WTC11 (cell line): ENCODE measurements at regions not wholly inside any gene's neighbourhood (a gene's known extent, or its start where the extent isn't known, plus 50 kb on each side); places are given as distances from the start of the nearest gene placed in this dataset.

Experiments used
- ATAC-seq: fragments of 200-7000 bp; cut with Tn5 transposase; 2 replicates; pipeline ENCODE4 v1.10.0; 2021; ENCODE audit warnings: mild to moderate bottlenecking, moderate library complexity
- CTCF ChIA-PET: fragments of 300-600 bp; sonication (Branson Sonifier 250); formaldehyde crosslinking; loops from one replicate; lab custom pipeline; 2021; ENCODE audit warnings: antibody characterized with exemption; lab: Charles Lee
- POLR2A ChIA-PET: fragments of 350-600 bp; sonication (Branson Sonifier 250); formaldehyde crosslinking; loops from one replicate; lab custom pipeline; 2021; ENCODE audit warnings: antibody characterized with exemption; lab: Charles Lee
- DNase-seq: peaks from one replicate; pipeline ENCODE4 v3.0.0; 2021; ENCODE audit warnings: low spot score
- H3K27ac Mint-ChIP-seq: 2 replicates; pipeline ENCODE4 v1.8.0; 2021; ENCODE audit warnings: mixed read lengths
- H3K27me3 Mint-ChIP-seq: 2 replicates; pipeline ENCODE4 v1.8.0; 2021; ENCODE audit warnings: low read depth, mild to moderate bottlenecking, moderate library complexity, mixed read lengths
- H3K36me3 Mint-ChIP-seq: 2 replicates; pipeline ENCODE4 v1.8.0; 2021; ENCODE audit warnings: mixed read lengths
- H3K4me1 Mint-ChIP-seq: 2 replicates; pipeline ENCODE4 v1.8.0; 2022; ENCODE audit warnings: mixed read lengths
- H3K4me3 Mint-ChIP-seq: 2 replicates; pipeline ENCODE4 v1.8.0; 2021; ENCODE audit warnings: mild to moderate bottlenecking, moderate library complexity, mixed read lengths
- H3K9me3 Mint-ChIP-seq: 2 replicates; pipeline ENCODE4 v1.8.0; 2021; ENCODE audit warnings: mixed read lengths
- AFF4 ChIP-seq: sonication (generic); formaldehyde crosslinking; IDR thresholded peaks from 2 replicates; pipeline ENCODE4 v1.8.1; 2023; ENCODE audit warnings: mild to moderate bottlenecking, missing genetic modification reagents, borderline replicate concordance
- ATF2 ChIP-seq: sonication (generic); formaldehyde crosslinking; IDR thresholded peaks from 2 replicates; pipeline ENCODE4 v1.8.1; 2022; ENCODE audit warnings: low read depth, missing genetic modification reagents, borderline replicate concordance
- ATF6 ChIP-seq: sonication (generic); formaldehyde crosslinking; IDR thresholded peaks from 2 replicates; pipeline ENCODE4 v1.8.1; 2023; ENCODE audit warnings: mild to moderate bottlenecking, missing genetic modification reagents
- CREB1 ChIP-seq: sonication (generic); formaldehyde crosslinking; IDR thresholded peaks from 2 replicates; pipeline ENCODE4 v1.8.0; 2023; ENCODE audit warnings: mild to moderate bottlenecking, missing genetic modification reagents
- EMX1 ChIP-seq: fragments of 250-450 bp; sonication (Bioruptor Pico); IDR thresholded peaks from 2 replicates; pipeline ENCODE4 v1.8.0; 2021; ENCODE audit warnings: mild to moderate bottlenecking
- ESRRA ChIP-seq: sonication (generic); formaldehyde crosslinking; IDR thresholded peaks from 2 replicates; pipeline ENCODE4 v1.8.1; 2022; ENCODE audit warnings: mild to moderate bottlenecking, missing genetic modification reagents, borderline replicate concordance
- HMGXB4 ChIP-seq: sonication (generic); formaldehyde crosslinking; IDR thresholded peaks from 2 replicates; pipeline ENCODE4 v1.8.1; 2023; ENCODE audit warnings: mild to moderate bottlenecking, moderate library complexity, missing genetic modification reagents
- KAT7 ChIP-seq: sonication (generic); formaldehyde crosslinking; IDR thresholded peaks from 2 replicates; pipeline ENCODE4 v1.8.1; 2023; ENCODE audit warnings: missing genetic modification reagents, mild to moderate bottlenecking, borderline replicate concordance
- NFE2L1 ChIP-seq: sonication (generic); formaldehyde crosslinking; IDR thresholded peaks from 2 replicates; pipeline ENCODE4 v1.8.1; 2023; ENCODE audit warnings: missing genetic modification reagents
- NR1H2 ChIP-seq: sonication (generic); formaldehyde crosslinking; IDR thresholded peaks from 2 replicates; pipeline ENCODE4 v1.9.0; 2021; ENCODE audit warnings: mild to moderate bottlenecking, moderate library complexity, missing genetic modification reagents
- NR3C1 ChIP-seq: sonication (generic); formaldehyde crosslinking; conservative IDR thresholded peaks from 2 replicates; pipeline ENCODE4 v1.8.1; 2023; ENCODE audit warnings: low read depth, mild to moderate bottlenecking, missing genetic modification reagents
- SP1 ChIP-seq: sonication (generic); formaldehyde crosslinking; conservative IDR thresholded peaks from 2 replicates; pipeline ENCODE4 v1.8.1; 2022; ENCODE audit warnings: missing genetic modification reagents
- STAT6 ChIP-seq: sonication (generic); formaldehyde crosslinking; conservative IDR thresholded peaks from 2 replicates; pipeline ENCODE4 v1.8.1; 2023; ENCODE audit warnings: mild to moderate bottlenecking, low read depth, missing genetic modification reagents, moderate library complexity
- USF1 ChIP-seq: sonication (generic); formaldehyde crosslinking; IDR thresholded peaks from 2 replicates; pipeline ENCODE4 v1.8.0; 2022; ENCODE audit warnings: mild to moderate bottlenecking, missing genetic modification reagents
- ZBTB43 ChIP-seq: sonication (generic); formaldehyde crosslinking; IDR thresholded peaks from 2 replicates; pipeline ENCODE4 v1.8.1; 2023; ENCODE audit warnings: mild to moderate bottlenecking, missing genetic modification reagents
- ZNF263 ChIP-seq: sonication (generic); formaldehyde crosslinking; IDR thresholded peaks from 2 replicates; pipeline ENCODE4 v1.8.1; 2022; ENCODE audit warnings: low read depth, mild to moderate bottlenecking, moderate library complexity, missing genetic modification reagents
- ZNF423 ChIP-seq: fragments of 250-450 bp; sonication (Bioruptor Pico); IDR thresholded peaks from 2 replicates; pipeline ENCODE4 v2.1.2; 2022; ENCODE audit warnings: mild to moderate bottlenecking, moderate library complexity
- ZNF425 ChIP-seq: fragments of 250-450 bp; sonication (Bioruptor Pico); conservative IDR thresholded peaks from 2 replicates; pipeline ENCODE4 v1.9.0; 2021; ENCODE audit warnings: mild to moderate bottlenecking

GRCh38 chr20:24418731-24419130 is 50.7 kb upstream of the SYNDIG1 start:
- H3K9me3 Mint-ChIP-seq: peaks cover 41% of the 10 kb centered on the region
- DNase-seq: no peak
- H3K4me1 Mint-ChIP-seq: peaks cover 14% of the 10 kb centered on the region
- ChIA-PET CTCF (interaction anchor here (1.0 kb wide), 1 partner anchor 269 kb away, joined by 3 read pairs; no protein-coding TSS in a partner anchor), POLR2A (no interaction called here)
- TF ChIP-seq ATF2 (CRISPR knock-in tag) (no peak), ZBTB43 (CRISPR knock-in tag) (no peak), KAT7 (CRISPR knock-in tag) (no peak), NR1H2 (CRISPR knock-in tag) (no peak), CREB1 (CRISPR knock-in tag) (no peak), ATF6 (CRISPR knock-in tag) (no peak), HMGXB4 (no peak), SP1 (CRISPR knock-in tag) (no peak), AFF4 (CRISPR knock-in tag) (no peak), ESRRA (CRISPR knock-in tag) (no peak), ZNF425 (no peak), NFE2L1 (CRISPR knock-in tag) (no peak)
- ATAC-seq: no peak
- peaks cover 37% of the 10 kb centered on the region for H3K36me3 Mint-ChIP-seq
- peaks cover 8% of the 10 kb centered on the region; the same call in 1 of the 2 replicates for H3K27me3 Mint-ChIP-seq
- H3K27ac Mint-ChIP-seq: no peak overlapping the region
- H3K4me3 Mint-ChIP-seq: no peak overlapping the region

- Mint-ChIP-seq H3K4me3 (no peak overlapping the region), H3K36me3 (peaks cover 37% of the 10 kb centered on the region), H3K27ac (no peak overlapping the region), H3K27me3 (peaks cover 8% of the 10 kb centered on the region; the same call in 1 of the 2 replicates), H3K4me1 (peaks cover 1% of the 10 kb centered on the region; the same call in 1 of the 2 replicates), H3K9me3 (peaks cover 47% of the 10 kb centered on the region)
- DNase-seq (no peak), ATAC-seq (no peak)
- ChIA-PET POLR2A (no interaction called here), CTCF (no interaction called here)
- TF ChIP-seq CREB1 (CRISPR knock-in tag): no peak
- TF ChIP-seq ZNF423: no peak
- no peak for TF ChIP-seq USF1 (CRISPR knock-in tag)
- no peak for TF ChIP-seq EMX1
- TF ChIP-seq NR3C1: no peak
- TF ChIP-seq ZNF263 (CRISPR knock-in tag): no peak
- TF ChIP-seq STAT6 (CRISPR knock-in tag): no peak
Observed at GRCh38 chr20:24417485-24417884, 51.9 kb upstream of the SYNDIG1 start.
